ENCODE measurements at regions not wholly inside any gene's neighbourhood (a gene's known extent, or its start where the extent isn't known, plus 50 kb on each side); places are given as distances from the start of the nearest gene placed in this dataset.

DNA sequence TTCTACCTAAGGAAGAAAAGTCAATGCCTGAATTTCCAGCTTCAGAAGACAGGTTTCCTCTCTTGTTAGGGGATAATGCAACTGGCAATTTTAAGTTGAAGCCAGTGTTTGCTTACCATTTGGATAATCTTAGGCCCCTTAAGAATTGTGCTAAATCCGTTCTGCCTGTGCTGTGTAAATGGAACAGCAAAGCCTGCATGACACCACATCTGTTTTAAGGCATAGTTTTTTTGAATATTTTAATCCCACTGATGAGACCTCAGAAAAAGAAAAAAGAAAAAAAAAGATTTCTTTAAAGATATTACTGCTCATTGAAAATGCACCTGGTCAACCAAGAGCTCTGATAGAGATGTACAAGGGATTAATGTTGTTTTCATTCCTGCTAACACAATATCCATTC is 419.2 kb downstream of the SLITRK6 start (continued):
- TF ChIP-seq, protein P1, sequence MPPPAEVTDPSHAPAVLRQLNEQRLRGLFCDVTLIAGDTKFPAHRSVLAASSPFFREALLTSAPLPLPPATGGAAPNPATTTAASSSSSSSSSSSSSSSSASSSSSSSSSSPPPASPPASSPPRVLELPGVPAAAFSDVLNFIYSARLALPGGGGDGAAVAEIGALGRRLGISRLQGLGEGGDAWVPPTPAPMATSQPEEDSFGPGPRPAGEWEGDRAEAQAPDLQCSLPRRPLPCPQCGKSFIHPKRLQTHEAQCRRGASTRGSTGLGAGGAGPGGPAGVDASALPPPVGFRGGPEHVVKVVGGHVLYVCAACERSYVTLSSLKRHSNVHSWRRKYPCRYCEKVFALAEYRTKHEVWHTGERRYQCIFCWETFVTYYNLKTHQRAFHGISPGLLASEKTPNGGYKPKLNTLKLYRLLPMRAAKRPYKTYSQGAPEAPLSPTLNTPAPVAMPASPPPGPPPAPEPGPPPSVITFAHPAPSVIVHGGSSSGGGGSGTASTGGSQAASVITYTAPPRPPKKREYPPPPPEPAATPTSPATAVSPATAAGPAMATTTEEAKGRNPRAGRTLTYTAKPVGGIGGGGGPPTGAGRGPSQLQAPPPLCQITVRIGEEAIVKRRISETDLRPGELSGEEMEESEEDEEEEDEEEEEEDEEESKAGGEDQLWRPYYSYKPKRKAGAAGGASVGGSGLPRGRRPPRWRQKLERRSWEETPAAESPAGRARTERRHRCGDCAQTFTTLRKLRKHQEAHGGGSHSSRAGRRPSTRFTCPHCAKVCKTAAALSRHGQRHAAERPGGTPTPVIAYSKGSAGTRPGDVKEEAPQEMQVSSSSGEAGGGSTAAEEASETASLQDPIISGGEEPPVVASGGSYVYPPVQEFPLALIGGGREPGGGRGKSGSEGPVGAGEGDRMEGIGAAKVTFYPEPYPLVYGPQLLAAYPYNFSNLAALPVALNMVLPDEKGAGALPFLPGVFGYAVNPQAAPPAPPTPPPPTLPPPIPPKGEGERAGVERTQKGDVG (CRISPR knock-in tag; IDR thresholded peaks at IDR 0.05), result no peak
- no peak for TF ChIP-seq MYC (IDR thresholded peaks at IDR 0.05; ENCODE audit: insufficient read depth, insufficient read length, insufficient replicate concordance, low read length, severe bottlenecking)

DNA sequence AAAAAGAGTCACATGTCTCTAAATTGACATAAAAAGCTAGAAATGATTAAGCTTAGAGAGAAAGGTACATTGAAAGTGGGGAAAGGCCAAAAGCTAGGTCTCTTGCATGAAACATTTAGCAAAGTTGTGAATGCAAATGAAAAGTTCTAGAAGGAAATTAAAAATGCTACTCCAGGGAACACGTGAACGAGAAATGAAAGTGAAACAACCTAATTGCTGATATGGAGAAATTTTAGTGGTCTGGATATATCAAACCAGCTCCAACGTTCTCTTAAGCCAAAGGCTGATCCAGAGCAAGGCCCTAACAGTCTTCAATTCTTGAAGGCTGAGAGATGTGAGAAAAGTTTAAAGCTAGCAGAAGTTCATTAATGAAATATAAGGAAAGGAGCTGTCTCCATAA is 419.8 kb downstream of the SLITRK6 start:
- intact Hi-C loops (cut with micrococcal nuclease; ENCODE audit: unreplicated experiment) (no loop called here), in situ Hi-C loops (cut with MboI) (no loop called here)
- FAIRE-seq, result no peak
- no TSS peak for BruUV-seq (replicated peaks)
- Histone ChIP-seq H3K27ac (ENCODE audit: control insufficient read depth, insufficient read depth) (no peak overlapping the region), H3K4me1 (ENCODE audit: control insufficient read depth, insufficient read depth, low read length) (no peaks in the 10 kb centered on the region), H4K20me1 (ENCODE audit: control insufficient read depth, insufficient read depth) (no peaks in the 10 kb centered on the region), H3K79me2 (ENCODE audit: control insufficient read depth, insufficient read depth, low read length) (no peaks in the 10 kb centered on the region), H3K4me3 (no peak overlapping the region), H3K4me2 (ENCODE audit: control insufficient read depth, insufficient read depth) (no peak overlapping the region), H3K9ac (ENCODE audit: control insufficient read depth, insufficient read depth, low read length) (no peak overlapping the region), H2AFZ (ENCODE audit: control insufficient read depth, low read depth, low read length) (no peak overlapping the region), H3K9me3 (replicated peaks; ENCODE audit: control insufficient read depth, insufficient read depth, low read length) (no peaks in the 10 kb centered on the region), H3K36me3 (ENCODE audit: control insufficient read depth in 2 of 2, insufficient read depth in 2 of 2, low read length in 1 of 2) (no peaks in the 10 kb centered on the region), H3K27me3 (replicated peaks in 1 of 2; ENCODE audit: control insufficient read depth in 2 of 2, insufficient read depth in 2 of 2, low read length in 1 of 2) (no peaks in the 10 kb centered on the region)
- 0% methylated on average over 3 of the region's 3 CpGs for WGBS (ENCODE audit: insufficient coverage, insufficient replicate concordance, low lambda C conversion rate, missing lambda C conversion rate)
- no peak for ATAC-seq
- ChIA-PET RAD21 (ENCODE audit: unreplicated experiment) (no interaction called here), CTCF (interaction anchor here (1.4 kb wide), 1 partner anchor 147 kb away, joined by 3 read pairs; no protein-coding TSS in a partner anchor), SMC1A (ENCODE audit: uncharacterized antibody, unreplicated experiment) (interaction anchor here (2.4 kb wide), 1 partner anchor 10 kb away, joined by 6 read pairs; no protein-coding TSS in a partner anchor), POLR2A (no interaction called here)
- no peak for DNase-seq (ENCODE audit: low read depth, low spot score)
- TF ChIP-seq MEF2B (IDR thresholded peaks at IDR 0.05; ENCODE audit: partially characterized antibody, poor library complexity, severe bottlenecking) (no peak), EP300 (IDR thresholded peaks at IDR 0.05; ENCODE audit: borderline replicate concordance in 1 of 2, control insufficient read depth in 1 of 2, low read depth in 2 of 2, low read length in 2 of 2) (no peak), CHD1 (IDR thresholded peaks at IDR 0.05; ENCODE audit: low read depth, low read length) (no peak), SUPT20H (IDR thresholded peaks at IDR 0.05; ENCODE audit: borderline replicate concordance, control insufficient read depth, low read depth, low read length) (no peak), RFX5 (IDR thresholded peaks at IDR 0.05; ENCODE audit: low read depth, low read length) (no peak)
- TF ChIP-seq, protein P2, sequence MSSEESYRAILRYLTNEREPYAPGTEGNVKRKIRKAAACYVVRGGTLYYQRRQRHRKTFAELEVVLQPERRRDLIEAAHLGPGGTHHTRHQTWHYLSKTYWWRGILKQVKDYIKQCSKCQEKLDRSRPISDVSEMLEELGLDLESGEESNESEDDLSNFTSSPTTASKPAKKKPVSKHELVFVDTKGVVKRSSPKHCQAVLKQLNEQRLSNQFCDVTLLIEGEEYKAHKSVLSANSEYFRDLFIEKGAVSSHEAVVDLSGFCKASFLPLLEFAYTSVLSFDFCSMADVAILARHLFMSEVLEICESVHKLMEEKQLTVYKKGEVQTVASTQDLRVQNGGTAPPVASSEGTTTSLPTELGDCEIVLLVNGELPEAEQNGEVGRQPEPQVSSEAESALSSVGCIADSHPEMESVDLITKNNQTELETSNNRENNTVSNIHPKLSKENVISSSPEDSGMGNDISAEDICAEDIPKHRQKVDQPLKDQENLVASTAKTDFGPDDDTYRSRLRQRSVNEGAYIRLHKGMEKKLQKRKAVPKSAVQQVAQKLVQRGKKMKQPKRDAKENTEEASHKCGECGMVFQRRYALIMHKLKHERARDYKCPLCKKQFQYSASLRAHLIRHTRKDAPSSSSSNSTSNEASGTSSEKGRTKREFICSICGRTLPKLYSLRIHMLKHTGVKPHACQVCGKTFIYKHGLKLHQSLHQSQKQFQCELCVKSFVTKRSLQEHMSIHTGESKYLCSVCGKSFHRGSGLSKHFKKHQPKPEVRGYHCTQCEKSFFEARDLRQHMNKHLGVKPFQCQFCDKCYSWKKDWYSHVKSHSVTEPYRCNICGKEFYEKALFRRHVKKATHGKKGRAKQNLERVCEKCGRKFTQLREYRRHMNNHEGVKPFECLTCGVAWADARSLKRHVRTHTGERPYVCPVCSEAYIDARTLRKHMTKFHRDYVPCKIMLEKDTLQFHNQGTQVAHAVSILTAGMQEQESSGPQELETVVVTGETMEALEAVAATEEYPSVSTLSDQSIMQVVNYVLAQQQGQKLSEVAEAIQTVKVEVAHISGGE (CRISPR knock-in tag; IDR thresholded peaks at IDR 0.05), result no peak
- TF ChIP-seq, protein P3, sequence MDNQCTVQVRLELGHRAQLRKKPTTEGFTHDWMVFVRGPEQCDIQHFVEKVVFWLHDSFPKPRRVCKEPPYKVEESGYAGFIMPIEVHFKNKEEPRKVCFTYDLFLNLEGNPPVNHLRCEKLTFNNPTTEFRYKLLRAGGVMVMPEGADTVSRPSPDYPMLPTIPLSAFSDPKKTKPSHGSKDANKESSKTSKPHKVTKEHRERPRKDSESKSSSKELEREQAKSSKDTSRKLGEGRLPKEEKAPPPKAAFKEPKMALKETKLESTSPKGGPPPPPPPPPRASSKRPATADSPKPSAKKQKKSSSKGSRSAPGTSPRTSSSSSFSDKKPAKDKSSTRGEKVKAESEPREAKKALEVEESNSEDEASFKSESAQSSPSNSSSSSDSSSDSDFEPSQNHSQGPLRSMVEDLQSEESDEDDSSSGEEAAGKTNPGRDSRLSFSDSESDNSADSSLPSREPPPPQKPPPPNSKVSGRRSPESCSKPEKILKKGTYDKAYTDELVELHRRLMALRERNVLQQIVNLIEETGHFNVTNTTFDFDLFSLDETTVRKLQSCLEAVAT (IDR thresholded peaks at IDR 0.05), result no peak
- TF ChIP-seq, protein P4, sequence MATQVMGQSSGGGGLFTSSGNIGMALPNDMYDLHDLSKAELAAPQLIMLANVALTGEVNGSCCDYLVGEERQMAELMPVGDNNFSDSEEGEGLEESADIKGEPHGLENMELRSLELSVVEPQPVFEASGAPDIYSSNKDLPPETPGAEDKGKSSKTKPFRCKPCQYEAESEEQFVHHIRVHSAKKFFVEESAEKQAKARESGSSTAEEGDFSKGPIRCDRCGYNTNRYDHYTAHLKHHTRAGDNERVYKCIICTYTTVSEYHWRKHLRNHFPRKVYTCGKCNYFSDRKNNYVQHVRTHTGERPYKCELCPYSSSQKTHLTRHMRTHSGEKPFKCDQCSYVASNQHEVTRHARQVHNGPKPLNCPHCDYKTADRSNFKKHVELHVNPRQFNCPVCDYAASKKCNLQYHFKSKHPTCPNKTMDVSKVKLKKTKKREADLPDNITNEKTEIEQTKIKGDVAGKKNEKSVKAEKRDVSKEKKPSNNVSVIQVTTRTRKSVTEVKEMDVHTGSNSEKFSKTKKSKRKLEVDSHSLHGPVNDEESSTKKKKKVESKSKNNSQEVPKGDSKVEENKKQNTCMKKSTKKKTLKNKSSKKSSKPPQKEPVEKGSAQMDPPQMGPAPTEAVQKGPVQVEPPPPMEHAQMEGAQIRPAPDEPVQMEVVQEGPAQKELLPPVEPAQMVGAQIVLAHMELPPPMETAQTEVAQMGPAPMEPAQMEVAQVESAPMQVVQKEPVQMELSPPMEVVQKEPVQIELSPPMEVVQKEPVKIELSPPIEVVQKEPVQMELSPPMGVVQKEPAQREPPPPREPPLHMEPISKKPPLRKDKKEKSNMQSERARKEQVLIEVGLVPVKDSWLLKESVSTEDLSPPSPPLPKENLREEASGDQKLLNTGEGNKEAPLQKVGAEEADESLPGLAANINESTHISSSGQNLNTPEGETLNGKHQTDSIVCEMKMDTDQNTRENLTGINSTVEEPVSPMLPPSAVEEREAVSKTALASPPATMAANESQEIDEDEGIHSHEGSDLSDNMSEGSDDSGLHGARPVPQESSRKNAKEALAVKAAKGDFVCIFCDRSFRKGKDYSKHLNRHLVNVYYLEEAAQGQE (IDR thresholded peaks at IDR 0.05; ENCODE audit: low read depth, low read length), result no peak
